HEK293 (cell line): ENCODE measurements at regions not wholly inside any gene's neighbourhood (a gene's known extent, or its start where the extent isn't known, plus 50 kb on each side); places are given as distances from the start of the nearest gene placed in this dataset.

Experiments
- CTCF ChIA-PET: fragments of 350-600 bp; formaldehyde crosslinking; extraction: SDS; loops from one replicate; lab custom pipeline; 2021; ENCODE audit warnings: antibody characterized with exemption; lab: Yijun Ruan, JAX
- POLR2A ChIA-PET: fragments of 300-600 bp; formaldehyde crosslinking; extraction: SDS; loops from one replicate; lab custom pipeline; 2020; ENCODE audit warnings: antibody characterized with exemption, inconsistent platforms; lab: Yijun Ruan, JAX
- H3K27ac ChIP-seq: fragments of 200-500 bp; sonication (Bioruptor generic); 2 replicates; pipeline ENCODE4 v1.5.1; 2014; ENCODE audit warnings: low read depth, low read length, control low read depth, inconsistent platforms; ENCODE audit errors: extremely low read depth
- H3K36me3 ChIP-seq, 2 experiments: fragments of 200-500 bp in 1 of 2; sonication (Bioruptor generic) in 1 of 2; 1 replicate in 1 of 2; 2 replicates in 1 of 2; pipeline ENCODE4 v1.5.1; 2014 to 2017; ENCODE audit warnings: inconsistent platforms in 2 of 2, low read length in 2 of 2; ENCODE audit not compliant: control insufficient read depth in 2 of 2, insufficient read depth in 1 of 2
- H3K4me1 ChIP-seq: fragments of 200-500 bp; sonication (Bioruptor generic); 2 replicates; pipeline ENCODE4 v1.5.1; 2014; ENCODE audit warnings: mild to moderate bottlenecking, low read length, inconsistent platforms; ENCODE audit not compliant: control insufficient read depth, insufficient read depth
- H3K4me3 ChIP-seq: 2 replicates; pipeline ENCODE4 v1.5.1; 2011; ENCODE audit warnings: low read depth, mild to moderate bottlenecking, control low read depth, low read length, moderate library complexity
- H3K9me3 ChIP-seq: fragments of 200-500 bp; sonication (Bioruptor generic); 2 replicates; pipeline ENCODE4 v1.5.1; 2014; ENCODE audit warnings: low read depth, low read length, inconsistent platforms; ENCODE audit not compliant: control insufficient read depth, insufficient read depth
- BCL11A ChIP-seq: fragments of 450-650 bp; formaldehyde crosslinking; IDR thresholded peaks from 2 replicates; pipeline ENCODE4 v1.5.1; 2016; ENCODE audit warnings: low read depth, missing biosample characterization, missing genetic modification characterization
- HOXC10 ChIP-seq: sonication (generic); formaldehyde crosslinking; IDR thresholded peaks from 2 replicates; pipeline ENCODE4 v1.8.1; 2023; ENCODE audit warnings: mild to moderate bottlenecking, missing genetic modification reagents
- KLF8 ChIP-seq: fragments of 450-650 bp; formaldehyde crosslinking; IDR thresholded peaks from 2 replicates; pipeline ENCODE4 v1.5.1; 2016; ENCODE audit warnings: missing biosample characterization, missing genetic modification characterization
- REPIN1 ChIP-seq: fragments of 450-650 bp; formaldehyde crosslinking; IDR thresholded peaks from 2 replicates; pipeline ENCODE4 v1.5.1; 2017; ENCODE audit warnings: missing biosample characterization, missing genetic modification characterization, low read depth
- YY2 ChIP-seq: fragments of 450-650 bp; formaldehyde crosslinking; IDR thresholded peaks from 2 replicates; pipeline ENCODE4 v1.5.1; 2016; ENCODE audit warnings: missing biosample characterization, missing genetic modification characterization
- ZBTB21 ChIP-seq: fragments of 450-650 bp; formaldehyde crosslinking; IDR thresholded peaks from 2 replicates; pipeline ENCODE4 v1.5.1; 2017; ENCODE audit warnings: missing biosample characterization, missing genetic modification characterization
- ZEB2 ChIP-seq: fragments of 450-650 bp; formaldehyde crosslinking; IDR thresholded peaks from 2 replicates; pipeline ENCODE4 v1.5.1; 2016; ENCODE audit warnings: missing biosample characterization, missing genetic modification characterization
- ZNF202 ChIP-seq: fragments of 450-650 bp; formaldehyde crosslinking; IDR thresholded peaks from 2 replicates; pipeline ENCODE4 v1.5.1; 2016; ENCODE audit warnings: missing biosample characterization, missing genetic modification characterization, borderline replicate concordance
- ZNF274 ChIP-seq, 2 experiments: fragments of 200-500 bp in 1 of 2; fragments of 450-650 bp in 1 of 2; sonication (Bioruptor generic) in 1 of 2; formaldehyde crosslinking in 1 of 2; IDR thresholded peaks; 2 replicates each; pipeline versions ENCODE4 v1.5.1 to v1.6.1; 2014 to 2016; ENCODE audit warnings: borderline replicate concordance in 1 of 2, inconsistent platforms in 1 of 2, low read length in 1 of 2, missing biosample characterization in 1 of 2, missing genetic modification characterization in 1 of 2
- ZNF292 ChIP-seq: fragments of 450-650 bp; formaldehyde crosslinking; IDR thresholded peaks from 2 replicates; pipeline ENCODE4 v1.5.1; 2016; ENCODE audit warnings: low read depth, missing biosample characterization, missing genetic modification characterization, borderline replicate concordance
- ZNF302 ChIP-seq: fragments of 450-650 bp; formaldehyde crosslinking; IDR thresholded peaks from 2 replicates; pipeline ENCODE4 v1.5.1; 2016; ENCODE audit warnings: missing biosample characterization, missing genetic modification characterization, low read depth
- ZNF324 ChIP-seq: fragments of 450-650 bp; formaldehyde crosslinking; IDR thresholded peaks from 2 replicates; pipeline ENCODE4 v1.5.1; 2016; ENCODE audit warnings: missing biosample characterization, missing genetic modification characterization
- ZNF366 ChIP-seq: fragments of 450-650 bp; formaldehyde crosslinking; conservative IDR thresholded peaks from 2 replicates; pipeline ENCODE4 v1.5.1; 2016; ENCODE audit warnings: missing biosample characterization, missing genetic modification characterization
- ZNF404 ChIP-seq: fragments of 450-650 bp; formaldehyde crosslinking; IDR thresholded peaks from 2 replicates; pipeline ENCODE4 v1.5.1; 2017; ENCODE audit warnings: missing biosample characterization, missing genetic modification characterization
- ZNF530 ChIP-seq: fragments of 450-650 bp; formaldehyde crosslinking; IDR thresholded peaks from 2 replicates; pipeline ENCODE4 v1.5.1; 2016; ENCODE audit warnings: low read depth, missing biosample characterization, missing genetic modification characterization
- ZNF558 ChIP-seq: fragments of 450-650 bp; formaldehyde crosslinking; IDR thresholded peaks from 2 replicates; pipeline ENCODE4 v1.5.1; 2016; ENCODE audit warnings: missing biosample characterization, missing genetic modification characterization
- ZNF561 ChIP-seq: fragments of 450-650 bp; IDR thresholded peaks from 2 replicates; pipeline ENCODE4 v1.5.1; 2018; ENCODE audit warnings: missing biosample characterization, missing genetic modification characterization, borderline replicate concordance
- ZNF624 ChIP-seq: fragments of 450-650 bp; formaldehyde crosslinking; IDR thresholded peaks from 2 replicates; pipeline ENCODE4 v1.5.1; 2017; ENCODE audit warnings: missing biosample characterization, missing genetic modification characterization
- ZNF660 ChIP-seq: fragments of 450-650 bp; IDR thresholded peaks from 2 replicates; pipeline ENCODE4 v1.5.1; 2018; ENCODE audit warnings: missing biosample characterization, mild to moderate bottlenecking, missing genetic modification characterization
- ZNF701 ChIP-seq: fragments of 450-650 bp; formaldehyde crosslinking; IDR thresholded peaks from 2 replicates; pipeline ENCODE4 v1.5.1; 2016; ENCODE audit warnings: missing biosample characterization, missing genetic modification characterization
- TF ChIP-seq, protein P1 (sequence below): fragments of 450-650 bp; IDR thresholded peaks from 2 replicates; pipeline ENCODE4 v1.5.1; 2018; ENCODE audit warnings: missing biosample characterization, mild to moderate bottlenecking, missing genetic modification characterization
- TF ChIP-seq, protein P2 (sequence below): fragments of 450-650 bp; formaldehyde crosslinking; IDR thresholded peaks from 2 replicates; pipeline ENCODE4 v1.5.1; 2016; ENCODE audit warnings: missing biosample characterization, missing genetic modification characterization, borderline replicate concordance
- TF ChIP-seq, protein P3 (sequence below): fragments of 450-650 bp; formaldehyde crosslinking; IDR thresholded peaks from 2 replicates; pipeline ENCODE4 v1.5.1; 2017; ENCODE audit warnings: missing biosample characterization, missing genetic modification characterization
- TF ChIP-seq, protein P4 (sequence below): fragments of 450-650 bp; formaldehyde crosslinking; IDR thresholded peaks from 2 replicates; pipeline ENCODE4 v1.5.1; 2016; ENCODE audit warnings: missing biosample characterization, missing genetic modification characterization
- TF ChIP-seq, protein P5 (sequence below): fragments of 450-650 bp; formaldehyde crosslinking; IDR thresholded peaks from 2 replicates; pipeline ENCODE4; 2016; ENCODE audit warnings: missing biosample characterization, missing genetic modification characterization

DNA sequence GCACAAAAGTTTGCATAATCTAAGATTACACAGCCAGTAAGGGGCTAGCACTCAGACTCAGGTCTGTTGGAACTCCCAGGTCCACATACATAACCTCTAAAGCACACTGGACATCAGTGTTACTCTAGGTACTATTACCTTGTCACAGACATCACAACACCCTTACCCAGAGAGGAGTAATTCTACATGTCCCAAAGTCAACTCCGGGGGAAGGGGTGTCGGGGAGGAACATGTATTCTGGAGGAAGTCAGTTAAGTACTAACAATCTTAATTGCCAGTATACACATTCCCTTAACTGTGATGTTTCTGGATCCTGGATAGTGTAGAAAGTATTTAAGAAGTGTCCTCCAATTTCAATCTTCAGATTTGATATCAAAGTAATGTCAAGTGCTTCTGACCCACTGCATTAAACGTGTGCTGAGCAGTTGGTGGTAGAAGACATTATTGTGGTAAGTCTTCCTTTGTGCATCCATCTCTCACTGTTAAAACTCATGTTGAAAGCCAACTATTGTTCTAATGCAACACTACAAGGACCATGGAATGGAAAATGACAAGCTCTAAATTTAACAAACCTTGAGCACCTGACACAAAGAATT, 155.4 kb downstream of the CRPPA start:
- H3K36me3 ChIP-seq, result no peaks in the 10 kb centered on the region
- no peaks in the 10 kb centered on the region for H3K4me1 ChIP-seq
- ChIA-PET CTCF (no interaction called here), POLR2A (no interaction called here)
- no peak overlapping the region for H3K4me3 ChIP-seq
- TF ChIP-seq, protein P1, sequence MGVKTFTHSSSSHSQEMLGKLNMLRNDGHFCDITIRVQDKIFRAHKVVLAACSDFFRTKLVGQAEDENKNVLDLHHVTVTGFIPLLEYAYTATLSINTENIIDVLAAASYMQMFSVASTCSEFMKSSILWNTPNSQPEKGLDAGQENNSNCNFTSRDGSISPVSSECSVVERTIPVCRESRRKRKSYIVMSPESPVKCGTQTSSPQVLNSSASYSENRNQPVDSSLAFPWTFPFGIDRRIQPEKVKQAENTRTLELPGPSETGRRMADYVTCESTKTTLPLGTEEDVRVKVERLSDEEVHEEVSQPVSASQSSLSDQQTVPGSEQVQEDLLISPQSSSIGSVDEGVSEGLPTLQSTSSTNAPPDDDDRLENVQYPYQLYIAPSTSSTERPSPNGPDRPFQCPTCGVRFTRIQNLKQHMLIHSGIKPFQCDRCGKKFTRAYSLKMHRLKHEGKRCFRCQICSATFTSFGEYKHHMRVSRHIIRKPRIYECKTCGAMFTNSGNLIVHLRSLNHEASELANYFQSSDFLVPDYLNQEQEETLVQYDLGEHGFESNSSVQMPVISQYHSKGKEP (tag by site-specific recombination), result no peak
- TF ChIP-seq ZBTB21 (tag by site-specific recombination), result no peak
- TF ChIP-seq ZNF366 (tag by site-specific recombination), result no peak
- TF ChIP-seq YY2 (tag by site-specific recombination), result no peak
- no peak for TF ChIP-seq ZNF302 (tag by site-specific recombination)
- no peaks in the 10 kb centered on the region for H3K9me3 ChIP-seq
- no peak overlapping the region for H3K27ac ChIP-seq

DNA sequence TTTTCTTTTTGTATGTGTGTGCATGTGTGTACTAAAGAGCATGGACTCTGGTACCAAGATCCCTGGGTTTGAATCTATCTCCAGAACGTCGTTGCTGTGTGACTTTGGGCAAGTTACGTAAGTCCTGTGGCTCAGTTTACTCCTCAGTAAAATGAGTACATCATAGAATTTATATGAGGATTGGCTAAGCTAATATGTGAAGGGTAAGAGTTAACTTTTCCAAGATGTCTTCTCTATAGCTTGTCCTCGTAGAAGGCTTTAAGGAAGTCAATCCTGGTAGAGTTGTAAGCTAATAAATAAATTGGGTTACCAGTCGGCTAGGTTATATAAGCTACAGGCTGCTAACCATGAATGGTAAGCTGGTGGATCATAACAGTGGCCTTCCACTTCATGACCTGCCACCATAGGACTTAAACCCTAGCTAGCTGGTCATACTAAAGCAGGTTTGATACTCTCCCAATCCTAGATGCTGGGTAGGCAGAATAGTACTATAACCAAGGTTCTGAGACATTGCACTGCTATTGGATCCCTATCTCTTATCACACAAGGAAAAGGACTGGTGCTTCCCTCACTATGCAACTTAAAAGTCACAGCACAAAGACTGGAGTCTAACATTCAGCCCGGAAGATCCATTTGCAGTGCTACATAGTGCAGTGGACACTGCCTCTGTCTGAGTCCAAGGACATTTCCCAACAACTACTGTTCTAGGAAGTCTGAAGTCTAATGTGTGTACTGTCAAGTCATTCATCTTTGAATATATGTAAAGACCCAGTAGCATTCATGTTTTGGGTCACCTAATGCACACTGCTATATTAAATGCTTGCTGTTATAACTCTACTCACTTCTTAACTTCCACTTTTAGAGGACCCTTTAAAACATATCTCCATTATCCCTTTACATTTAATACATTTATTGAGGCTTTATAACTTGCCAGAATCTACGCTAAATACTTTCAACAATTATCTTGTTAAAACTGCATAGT, 156.2 kb downstream of the CRPPA start:
- H3K4me1 ChIP-seq, result no peaks in the 10 kb centered on the region
- POLR2A ChIA-PET, result no interaction called here
- no peak overlapping the region for H3K4me3 ChIP-seq
- no peaks in the 10 kb centered on the region for H3K36me3 ChIP-seq
- TF ChIP-seq ZNF558 (tag by site-specific recombination) (no peak), ZNF701 (no peak), ZNF530 (no peak), BCL11A (tag by site-specific recombination) (no peak), REPIN1 (tag by site-specific recombination) (no peak), ZEB2 (tag by site-specific recombination) (no peak), ZNF202 (tag by site-specific recombination) (no peak), ZNF660 (no peak), ZNF274 (IDR thresholded peaks at IDR 0.05; ENCODE audit: low read length) (no peak), ZNF274 (tag by site-specific recombination; IDR thresholded peaks at IDR 0.05; ENCODE audit: borderline replicate concordance) (no peak), ZNF561 (tag by site-specific recombination) (no peak), HOXC10 (CRISPR knock-in tag) (no peak), ZNF324 (tag by site-specific recombination) (no peak), ZNF404 (tag by site-specific recombination) (no peak), ZNF624 (tag by site-specific recombination) (no peak), KLF8 (no peak), ZNF292 (tag by site-specific recombination) (no peak)
- TF ChIP-seq, protein P2, sequence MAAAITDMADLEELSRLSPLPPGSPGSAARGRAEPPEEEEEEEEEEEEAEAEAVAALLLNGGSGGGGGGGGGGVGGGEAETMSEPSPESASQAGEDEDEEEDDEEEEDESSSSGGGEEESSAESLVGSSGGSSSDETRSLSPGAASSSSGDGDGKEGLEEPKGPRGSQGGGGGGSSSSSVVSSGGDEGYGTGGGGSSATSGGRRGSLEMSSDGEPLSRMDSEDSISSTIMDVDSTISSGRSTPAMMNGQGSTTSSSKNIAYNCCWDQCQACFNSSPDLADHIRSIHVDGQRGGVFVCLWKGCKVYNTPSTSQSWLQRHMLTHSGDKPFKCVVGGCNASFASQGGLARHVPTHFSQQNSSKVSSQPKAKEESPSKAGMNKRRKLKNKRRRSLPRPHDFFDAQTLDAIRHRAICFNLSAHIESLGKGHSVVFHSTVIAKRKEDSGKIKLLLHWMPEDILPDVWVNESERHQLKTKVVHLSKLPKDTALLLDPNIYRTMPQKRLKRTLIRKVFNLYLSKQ, result no peak
- TF ChIP-seq, protein P3, sequence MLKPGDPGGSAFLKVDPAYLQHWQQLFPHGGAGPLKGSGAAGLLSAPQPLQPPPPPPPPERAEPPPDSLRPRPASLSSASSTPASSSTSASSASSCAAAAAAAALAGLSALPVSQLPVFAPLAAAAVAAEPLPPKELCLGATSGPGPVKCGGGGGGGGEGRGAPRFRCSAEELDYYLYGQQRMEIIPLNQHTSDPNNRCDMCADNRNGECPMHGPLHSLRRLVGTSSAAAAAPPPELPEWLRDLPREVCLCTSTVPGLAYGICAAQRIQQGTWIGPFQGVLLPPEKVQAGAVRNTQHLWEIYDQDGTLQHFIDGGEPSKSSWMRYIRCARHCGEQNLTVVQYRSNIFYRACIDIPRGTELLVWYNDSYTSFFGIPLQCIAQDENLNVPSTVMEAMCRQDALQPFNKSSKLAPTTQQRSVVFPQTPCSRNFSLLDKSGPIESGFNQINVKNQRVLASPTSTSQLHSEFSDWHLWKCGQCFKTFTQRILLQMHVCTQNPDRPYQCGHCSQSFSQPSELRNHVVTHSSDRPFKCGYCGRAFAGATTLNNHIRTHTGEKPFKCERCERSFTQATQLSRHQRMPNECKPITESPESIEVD (tag by site-specific recombination), result no peak
- TF ChIP-seq, protein P4, sequence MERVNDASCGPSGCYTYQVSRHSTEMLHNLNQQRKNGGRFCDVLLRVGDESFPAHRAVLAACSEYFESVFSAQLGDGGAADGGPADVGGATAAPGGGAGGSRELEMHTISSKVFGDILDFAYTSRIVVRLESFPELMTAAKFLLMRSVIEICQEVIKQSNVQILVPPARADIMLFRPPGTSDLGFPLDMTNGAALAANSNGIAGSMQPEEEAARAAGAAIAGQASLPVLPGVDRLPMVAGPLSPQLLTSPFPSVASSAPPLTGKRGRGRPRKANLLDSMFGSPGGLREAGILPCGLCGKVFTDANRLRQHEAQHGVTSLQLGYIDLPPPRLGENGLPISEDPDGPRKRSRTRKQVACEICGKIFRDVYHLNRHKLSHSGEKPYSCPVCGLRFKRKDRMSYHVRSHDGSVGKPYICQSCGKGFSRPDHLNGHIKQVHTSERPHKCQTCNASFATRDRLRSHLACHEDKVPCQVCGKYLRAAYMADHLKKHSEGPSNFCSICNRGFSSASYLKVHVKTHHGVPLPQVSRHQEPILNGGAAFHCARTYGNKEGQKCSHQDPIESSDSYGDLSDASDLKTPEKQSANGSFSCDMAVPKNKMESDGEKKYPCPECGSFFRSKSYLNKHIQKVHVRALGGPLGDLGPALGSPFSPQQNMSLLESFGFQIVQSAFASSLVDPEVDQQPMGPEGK, result no peak
- TF ChIP-seq, protein P5, sequence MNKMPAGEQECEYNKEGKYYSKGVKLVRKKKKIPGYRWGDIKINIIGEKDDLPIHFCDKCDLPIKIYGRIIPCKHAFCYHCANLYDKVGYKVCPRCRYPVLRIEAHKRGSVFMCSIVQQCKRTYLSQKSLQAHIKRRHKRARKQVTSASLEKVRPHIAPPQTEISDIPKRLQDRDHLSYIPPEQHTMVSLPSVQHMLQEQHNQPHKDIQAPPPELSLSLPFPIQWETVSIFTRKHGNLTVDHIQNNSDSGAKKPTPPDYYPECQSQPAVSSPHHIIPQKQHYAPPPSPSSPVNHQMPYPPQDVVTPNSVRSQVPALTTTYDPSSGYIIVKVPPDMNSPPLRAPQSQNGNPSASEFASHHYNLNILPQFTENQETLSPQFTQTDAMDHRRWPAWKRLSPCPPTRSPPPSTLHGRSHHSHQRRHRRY, result no peak
- no peak overlapping the region for H3K27ac ChIP-seq
- CTCF ChIA-PET, result no interaction called here
- H3K9me3 ChIP-seq, result no peaks in the 10 kb centered on the region
